Panc1 (cell line): ENCODE measurements at regions not wholly inside any gene's neighbourhood (a gene's known extent, or its start where the extent isn't known, plus 50 kb on each side); places are given as distances from the start of the nearest gene placed in this dataset.

Experiments used
- POLR2AphosphoS5 ChIP-seq: IDR thresholded peaks from 2 replicates; pipeline ENCODE4 v1.6.1; 2012; ENCODE audit warnings: mild to moderate bottlenecking, low read depth, low read length, moderate library complexity
- REST ChIP-seq, 2 experiments: IDR thresholded peaks; 2 replicates each; pipeline ENCODE4 v1.6.1; 2011 to 2012; ENCODE audit warnings: low read depth in 2 of 2, control low read depth in 1 of 2, low read length in 1 of 2, mild to moderate bottlenecking in 1 of 2, moderate library complexity in 1 of 2; ENCODE audit not compliant: insufficient read depth in 1 of 2
- TF ChIP-seq, protein P1 (sequence below): fragments of 450-650 bp; IDR thresholded peaks from 2 replicates; pipeline ENCODE4 v1.5.1; 2017; ENCODE audit warnings: mild to moderate bottlenecking

- no peak for TF ChIP-seq POLR2AphosphoS5
- TF ChIP-seq, protein P1, sequence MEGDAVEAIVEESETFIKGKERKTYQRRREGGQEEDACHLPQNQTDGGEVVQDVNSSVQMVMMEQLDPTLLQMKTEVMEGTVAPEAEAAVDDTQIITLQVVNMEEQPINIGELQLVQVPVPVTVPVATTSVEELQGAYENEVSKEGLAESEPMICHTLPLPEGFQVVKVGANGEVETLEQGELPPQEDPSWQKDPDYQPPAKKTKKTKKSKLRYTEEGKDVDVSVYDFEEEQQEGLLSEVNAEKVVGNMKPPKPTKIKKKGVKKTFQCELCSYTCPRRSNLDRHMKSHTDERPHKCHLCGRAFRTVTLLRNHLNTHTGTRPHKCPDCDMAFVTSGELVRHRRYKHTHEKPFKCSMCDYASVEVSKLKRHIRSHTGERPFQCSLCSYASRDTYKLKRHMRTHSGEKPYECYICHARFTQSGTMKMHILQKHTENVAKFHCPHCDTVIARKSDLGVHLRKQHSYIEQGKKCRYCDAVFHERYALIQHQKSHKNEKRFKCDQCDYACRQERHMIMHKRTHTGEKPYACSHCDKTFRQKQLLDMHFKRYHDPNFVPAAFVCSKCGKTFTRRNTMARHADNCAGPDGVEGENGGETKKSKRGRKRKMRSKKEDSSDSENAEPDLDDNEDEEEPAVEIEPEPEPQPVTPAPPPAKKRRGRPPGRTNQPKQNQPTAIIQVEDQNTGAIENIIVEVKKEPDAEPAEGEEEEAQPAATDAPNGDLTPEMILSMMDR, result no peak
- no peak for TF ChIP-seq REST (IDR thresholded peaks at IDR 0.05; ENCODE audit: insufficient read depth in 1 of 2, low read depth in 2 of 2, low read length in 1 of 2)
These were observed 73.4 kb upstream of the INSIG1 start for GRCh38 chr7:155224116-155224811.
